ENCODE measurements at regions not wholly inside any gene's neighbourhood (a gene's known extent, or its start where the extent isn't known, plus 50 kb on each side); places are given as distances from the start of the nearest gene placed in this dataset.

GRCh38 chr7:9761224-9761623 lies 1212.4 kb upstream of the PHF14 start:
- Histone ChIP-seq H3K4me3 (no peak overlapping the region), H3K36me3 (replicated peaks in 1 of 2; ENCODE audit: insufficient read depth in 1 of 2, low read depth in 2 of 2) (no peaks in the 10 kb centered on the region), H3K9me3 (no peaks in the 10 kb centered on the region), H3K4me1 (no peaks in the 10 kb centered on the region), H3K27me3 (no peaks in the 10 kb centered on the region), H3K27ac (no peak overlapping the region)
- TF ChIP-seq, protein P1, sequence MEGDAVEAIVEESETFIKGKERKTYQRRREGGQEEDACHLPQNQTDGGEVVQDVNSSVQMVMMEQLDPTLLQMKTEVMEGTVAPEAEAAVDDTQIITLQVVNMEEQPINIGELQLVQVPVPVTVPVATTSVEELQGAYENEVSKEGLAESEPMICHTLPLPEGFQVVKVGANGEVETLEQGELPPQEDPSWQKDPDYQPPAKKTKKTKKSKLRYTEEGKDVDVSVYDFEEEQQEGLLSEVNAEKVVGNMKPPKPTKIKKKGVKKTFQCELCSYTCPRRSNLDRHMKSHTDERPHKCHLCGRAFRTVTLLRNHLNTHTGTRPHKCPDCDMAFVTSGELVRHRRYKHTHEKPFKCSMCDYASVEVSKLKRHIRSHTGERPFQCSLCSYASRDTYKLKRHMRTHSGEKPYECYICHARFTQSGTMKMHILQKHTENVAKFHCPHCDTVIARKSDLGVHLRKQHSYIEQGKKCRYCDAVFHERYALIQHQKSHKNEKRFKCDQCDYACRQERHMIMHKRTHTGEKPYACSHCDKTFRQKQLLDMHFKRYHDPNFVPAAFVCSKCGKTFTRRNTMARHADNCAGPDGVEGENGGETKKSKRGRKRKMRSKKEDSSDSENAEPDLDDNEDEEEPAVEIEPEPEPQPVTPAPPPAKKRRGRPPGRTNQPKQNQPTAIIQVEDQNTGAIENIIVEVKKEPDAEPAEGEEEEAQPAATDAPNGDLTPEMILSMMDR (IDR thresholded peaks at IDR 0.05): no peak
- no peak for TF ChIP-seq POLR2A (IDR thresholded peaks at IDR 0.05)
- WGBS, 2 donors: 45 to 54% methylated on average over 2 of the region's 2 CpGs
- ATAC-seq (no peak), DNase-seq (no peak)
- intact Hi-C loops (cut with DNase I): no loop called here

DNA sequence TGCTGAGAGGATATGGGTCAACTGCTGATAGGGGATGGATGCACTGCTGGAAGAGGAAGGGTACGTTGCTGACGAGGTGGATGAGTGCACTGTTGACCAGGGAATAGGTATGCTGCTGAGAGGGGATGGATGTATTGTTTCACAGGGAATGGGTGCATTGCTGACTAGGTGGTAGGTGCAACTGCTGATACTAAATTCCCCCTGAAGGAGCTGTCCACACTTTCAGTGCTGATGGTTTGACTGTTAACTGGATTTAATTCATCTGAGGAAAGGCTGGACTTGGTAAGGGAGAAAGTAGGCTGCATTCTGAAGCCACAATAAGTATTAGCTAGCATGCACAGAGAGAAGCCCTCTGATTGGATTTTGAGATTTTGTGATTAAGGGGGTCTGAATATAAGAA lies 1196.8 kb upstream of the PHF14 start:
- Histone ChIP-seq H3K36me3 (replicated peaks in 1 of 2; ENCODE audit: insufficient read depth in 1 of 2, low read depth in 2 of 2) (no peaks in the 10 kb centered on the region), H3K4me1 (no peaks in the 10 kb centered on the region), H3K9me3 (no peaks in the 10 kb centered on the region), H3K27me3 (no peaks in the 10 kb centered on the region), H3K27ac (no peak overlapping the region), H3K4me3 (no peak overlapping the region)
- intact Hi-C loops (cut with DNase I): no loop called here
- 51 to 65% methylated on average over 2 of the region's 2 CpGs for WGBS, 2 donors
- ATAC-seq (no peak), DNase-seq (no peak)
- TF ChIP-seq, protein P1 (IDR thresholded peaks at IDR 0.05): no peak
- TF ChIP-seq POLR2A (IDR thresholded peaks at IDR 0.05): no peak

DNA sequence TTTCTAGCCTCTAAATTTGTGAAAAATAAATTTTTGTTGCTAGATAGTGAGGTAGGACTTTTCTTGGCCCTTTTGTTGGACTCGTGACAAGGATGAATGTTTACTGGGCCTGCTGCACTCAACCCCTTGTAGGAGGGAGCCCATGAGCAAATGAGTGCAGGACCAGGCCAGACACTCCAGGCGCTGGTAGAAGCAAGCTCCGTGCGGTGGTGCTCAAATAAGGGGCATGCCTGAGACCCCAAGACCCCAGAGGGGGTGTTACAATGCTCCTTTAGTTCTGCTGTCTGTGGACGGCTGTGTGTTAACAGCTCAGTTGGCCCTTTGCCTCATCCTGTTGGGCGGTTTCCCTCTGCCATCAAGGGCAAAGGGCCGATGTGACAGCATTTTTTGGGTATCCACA lies 1195.3 kb upstream of the PHF14 start:
- H3K27me3 ChIP-seq: no peaks in the 10 kb centered on the region
- no peaks in the 10 kb centered on the region for H3K9me3 ChIP-seq
- no peak overlapping the region for H3K27ac ChIP-seq
- H3K36me3 ChIP-seq (replicated peaks in 1 of 2; ENCODE audit: insufficient read depth in 1 of 2, low read depth in 2 of 2): no peaks in the 10 kb centered on the region
- ATAC-seq (no peak), DNase-seq (no peak)
- TF ChIP-seq, protein P1 (IDR thresholded peaks at IDR 0.05): no peak
- no peak for TF ChIP-seq POLR2A (IDR thresholded peaks at IDR 0.05)
- intact Hi-C loops (cut with DNase I): no loop called here
- no peaks in the 10 kb centered on the region for H3K4me1 ChIP-seq
- H3K4me3 ChIP-seq: no peak overlapping the region
- WGBS, 2 donors: 43 to 68% methylated on average over 4 to 7 of the region's 7 CpGs

DNA sequence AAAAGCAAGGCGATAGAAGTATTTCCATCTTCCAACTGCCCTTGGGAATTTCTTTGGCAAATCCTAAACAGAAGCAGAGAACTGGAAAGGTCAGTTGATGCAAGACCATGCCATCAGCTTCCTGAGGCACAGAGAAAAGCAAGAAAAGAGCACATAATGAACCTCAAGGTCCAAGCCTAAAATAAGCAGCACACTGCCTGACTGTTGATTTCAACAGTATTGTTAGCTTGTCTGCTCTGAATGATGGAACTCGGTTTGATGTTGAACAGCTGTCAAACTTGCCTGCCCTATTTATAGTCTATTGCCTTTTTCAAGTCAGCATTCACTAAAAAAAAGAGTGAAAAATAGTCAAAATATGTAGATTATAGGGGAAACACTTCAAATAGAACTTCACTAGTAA lies 1192.0 kb upstream of the PHF14 start:
- WGBS, 2 donors: 54 to 60% methylated on average over 2 of the region's 2 CpGs
- Histone ChIP-seq H3K27ac (no peak overlapping the region), H3K36me3 (replicated peaks in 1 of 2; ENCODE audit: insufficient read depth in 1 of 2, low read depth in 2 of 2) (no peaks in the 10 kb centered on the region), H3K27me3 (no peaks in the 10 kb centered on the region), H3K9me3 (no peaks in the 10 kb centered on the region), H3K4me1 (no peaks in the 10 kb centered on the region), H3K4me3 (no peak overlapping the region)
- no peak for TF ChIP-seq POLR2A (IDR thresholded peaks at IDR 0.05)
- TF ChIP-seq, protein P1 (IDR thresholded peaks at IDR 0.05): no peak
- intact Hi-C loops (cut with DNase I): no loop called here
- no peak for ATAC-seq
- DNase-seq: no peak

DNA sequence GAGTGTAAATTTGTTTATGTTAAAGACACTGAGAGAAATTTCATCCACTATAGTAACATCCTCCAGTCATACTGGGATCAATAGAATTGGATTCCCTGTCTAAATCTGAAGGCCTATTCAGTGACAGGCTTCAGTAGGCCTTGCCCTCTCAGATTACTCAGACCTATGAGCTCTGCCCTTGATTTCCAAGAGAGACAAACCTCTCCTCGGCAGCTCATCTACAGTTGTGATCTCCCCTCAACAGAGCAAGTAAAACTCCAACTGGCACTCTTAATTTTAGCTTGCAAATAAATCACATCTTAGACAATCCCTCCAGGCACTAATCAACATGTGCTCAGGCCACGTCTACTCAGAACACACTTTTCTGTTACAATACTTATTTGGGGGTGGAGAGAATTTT lies 1191.4 kb upstream of the PHF14 start:
- DNase-seq (no peak), ATAC-seq (no peak)
- 44 to 51% methylated on average over 2 of the region's 2 CpGs for WGBS, 2 donors
- Histone ChIP-seq H3K27ac (no peak overlapping the region), H3K9me3 (no peaks in the 10 kb centered on the region), H3K4me1 (no peaks in the 10 kb centered on the region), H3K36me3 (replicated peaks in 1 of 2; ENCODE audit: insufficient read depth in 1 of 2, low read depth in 2 of 2) (no peaks in the 10 kb centered on the region), H3K27me3 (no peaks in the 10 kb centered on the region), H3K4me3 (no peak overlapping the region)
- no peak for TF ChIP-seq POLR2A (IDR thresholded peaks at IDR 0.05)
- TF ChIP-seq, protein P1 (IDR thresholded peaks at IDR 0.05): no peak
- intact Hi-C loops (cut with DNase I): no loop called here
